Hepatocyte (in vitro differentiated cells): ENCODE measurements at regions not wholly inside any gene's neighbourhood (a gene's known extent, or its start where the extent isn't known, plus 50 kb on each side); places are given as distances from the start of the nearest gene placed in this dataset.

Source experiments
- CTCF ChIP-seq: fragments of 200-600 bp; sonication (generic); IDR thresholded peaks from 2 replicates; pipeline ENCODE4 v1.5.1; 2016; ENCODE audit warnings: antibody characterized with exemption, mild to moderate bottlenecking; ENCODE audit not compliant: poor library complexity
- EZH2 ChIP-seq: fragments of 200-600 bp; sonication (generic); IDR thresholded peaks from 2 replicates; pipeline ENCODE4 v1.6.1; 2016; ENCODE audit warnings: antibody characterized with exemption, mild to moderate bottlenecking, borderline replicate concordance
- EZH2phosphoT487 ChIP-seq: fragments of 200-600 bp; sonication (generic); IDR thresholded peaks from one replicate; pipeline ENCODE4 v1.6.1; 2018; ENCODE audit warnings: antibody characterized with exemption, mild to moderate bottlenecking, low read depth, moderate library complexity; ENCODE audit not compliant: unreplicated experiment, severe bottlenecking

- no peak for TF ChIP-seq EZH2phosphoT487
- no peak for TF ChIP-seq CTCF
- no peak for TF ChIP-seq EZH2
These were observed 78.5 kb upstream of the LANCL2 start for GRCh38 chr7:55286666-55287065.
